ENCODE measurements at regions not wholly inside any gene's neighbourhood (a gene's known extent, or its start where the extent isn't known, plus 50 kb on each side); places are given as distances from the start of the nearest gene placed in this dataset.

GRCh38 chr2:198712485-198712884 lies 745.3 kb downstream of the SATB2 start:
- H3K4me1 ChIP-seq (replicated peaks in 1 of 2; ENCODE audit: control insufficient read depth in 2 of 2, insufficient read depth in 2 of 2, low read length in 2 of 2): no peaks in the 10 kb centered on the region
- no peaks in the 10 kb centered on the region for H3K79me2 ChIP-seq (ENCODE audit: control insufficient read depth, insufficient read depth, low read length)
- ChIA-PET CTCF (ENCODE audit: low intra/inter-chr PET ratio) (no interaction called here), POLR2A (no interaction called here)
- H3K27me3 ChIP-seq (ENCODE audit: control insufficient read depth in 2 of 2, insufficient read depth in 2 of 2, low read length in 2 of 2): no peaks in the 10 kb centered on the region
- no peak overlapping the region for H3K9ac ChIP-seq (ENCODE audit: insufficient read depth in 1 of 2, low read depth in 2 of 2, low read length in 2 of 2)
- no TSS peak for BruUV-seq (replicated peaks)
- H2AFZ ChIP-seq (ENCODE audit: low read depth, low read length): no peak overlapping the region
- H3K27ac ChIP-seq (ENCODE audit: extremely low read depth, low read depth, low read length): no peak overlapping the region
- H3K4me2 ChIP-seq (ENCODE audit: insufficient read depth, low read length): no peak overlapping the region
- no peaks in the 10 kb centered on the region for H3K36me3 ChIP-seq (ENCODE audit: control insufficient read depth, insufficient read depth, low read length)
- DNase-seq (ENCODE audit: extremely low read depth in 1 of 4, low spot score in 3 of 4) (no peak), ATAC-seq (no peak), FAIRE-seq (no peak)
- intact Hi-C loops (cut with micrococcal nuclease): no loop called here
- no peaks in the 10 kb centered on the region for H3K9me3 ChIP-seq (replicated peaks; ENCODE audit: control insufficient read depth, insufficient read depth, low read depth, low read length)
- no peaks in the 10 kb centered on the region for H4K20me1 ChIP-seq (replicated peaks; ENCODE audit: control insufficient read depth, insufficient read depth, low read length)
- 0% methylated on average over 3 of the region's 4 CpGs for WGBS (ENCODE audit: insufficient coverage, low coverage, missing lambda C conversion rate)
- H3K9me1 ChIP-seq (ENCODE audit: control insufficient read depth, insufficient read depth, low read length): no peaks in the 10 kb centered on the region
- in situ Hi-C loops (cut with MboI): no loop called here
- no peak overlapping the region for H3K4me3 ChIP-seq
- TF ChIP-seq MTF1 (CRISPR knock-in tag; IDR thresholded peaks at IDR 0.05; ENCODE audit: borderline replicate concordance) (no peak), PCBP2 (IDR thresholded peaks at IDR 0.05; ENCODE audit: low read depth, low read length, poor library complexity, severe bottlenecking) (no peak), ZNF232 (CRISPR knock-in tag; IDR thresholded peaks at IDR 0.05) (no peak), THRAP3 (IDR thresholded peaks at IDR 0.05; ENCODE audit: borderline replicate concordance) (no peak), MAFF (IDR thresholded peaks at IDR 0.05; ENCODE audit: low read length) (no peak), ARID1B (IDR thresholded peaks at IDR 0.05) (no peak), AFF1 (IDR thresholded peaks at IDR 0.05; ENCODE audit: low read depth in 1 of 2, partially characterized antibody in 2 of 2) (no peak), FOXM1 (IDR thresholded peaks at IDR 0.05; ENCODE audit: low read depth) (no peak), FOXM1 (CRISPR knock-in tag; IDR thresholded peaks at IDR 0.05; ENCODE audit: low read depth) (no peak), TEAD4 (IDR thresholded peaks at IDR 0.05; ENCODE audit: low read length) (no peak), TEAD4 (CRISPR knock-in tag; IDR thresholded peaks at IDR 0.05; ENCODE audit: borderline replicate concordance) (no peak), ZBTB26 (CRISPR knock-in tag; IDR thresholded peaks at IDR 0.05) (no peak), GATA2 (CRISPR knock-in tag; IDR thresholded peaks at IDR 0.05) (no peak), ZNF197 (CRISPR knock-in tag; IDR thresholded peaks at IDR 0.05; ENCODE audit: low read depth) (no peak)
- TF ChIP-seq, protein P1, sequence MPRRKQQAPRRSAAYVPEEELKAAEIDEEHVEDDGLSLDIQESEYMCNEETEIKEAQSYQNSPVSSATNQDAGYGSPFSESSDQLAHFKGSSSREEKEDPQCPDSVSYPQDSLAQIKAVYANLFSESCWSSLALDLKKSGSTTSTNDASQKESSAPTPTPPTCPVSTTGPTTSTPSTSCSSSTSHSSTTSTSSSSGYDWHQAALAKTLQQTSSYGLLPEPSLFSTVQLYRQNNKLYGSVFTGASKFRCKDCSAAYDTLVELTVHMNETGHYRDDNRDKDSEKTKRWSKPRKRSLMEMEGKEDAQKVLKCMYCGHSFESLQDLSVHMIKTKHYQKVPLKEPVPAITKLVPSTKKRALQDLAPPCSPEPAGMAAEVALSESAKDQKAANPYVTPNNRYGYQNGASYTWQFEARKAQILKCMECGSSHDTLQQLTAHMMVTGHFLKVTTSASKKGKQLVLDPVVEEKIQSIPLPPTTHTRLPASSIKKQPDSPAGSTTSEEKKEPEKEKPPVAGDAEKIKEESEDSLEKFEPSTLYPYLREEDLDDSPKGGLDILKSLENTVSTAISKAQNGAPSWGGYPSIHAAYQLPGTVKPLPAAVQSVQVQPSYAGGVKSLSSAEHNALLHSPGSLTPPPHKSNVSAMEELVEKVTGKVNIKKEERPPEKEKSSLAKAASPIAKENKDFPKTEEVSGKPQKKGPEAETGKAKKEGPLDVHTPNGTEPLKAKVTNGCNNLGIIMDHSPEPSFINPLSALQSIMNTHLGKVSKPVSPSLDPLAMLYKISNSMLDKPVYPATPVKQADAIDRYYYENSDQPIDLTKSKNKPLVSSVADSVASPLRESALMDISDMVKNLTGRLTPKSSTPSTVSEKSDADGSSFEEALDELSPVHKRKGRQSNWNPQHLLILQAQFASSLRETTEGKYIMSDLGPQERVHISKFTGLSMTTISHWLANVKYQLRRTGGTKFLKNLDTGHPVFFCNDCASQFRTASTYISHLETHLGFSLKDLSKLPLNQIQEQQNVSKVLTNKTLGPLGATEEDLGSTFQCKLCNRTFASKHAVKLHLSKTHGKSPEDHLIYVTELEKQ (CRISPR knock-in tag; IDR thresholded peaks at IDR 0.05): no peak
